OCI-LY7 (cell line): ENCODE measurements at regions not wholly inside any gene's neighbourhood (a gene's known extent, or its start where the extent isn't known, plus 50 kb on each side); places are given as distances from the start of the nearest gene placed in this dataset.
"Not testable (repeated sequence)": the region's sequence is repeated elsewhere in the genome, so short reads cannot be mapped to it uniquely, and the experiment has no call there.

Experiments used
- EZH2phosphoT487 ChIP-seq: fragments of 200-600 bp; sonication (generic); IDR thresholded peaks from 2 replicates; pipeline ENCODE4 v1.6.1; 2018; ENCODE audit warnings: low read depth, borderline replicate concordance, mild to moderate bottlenecking, mixed run types, antibody characterized with exemption, low read length, moderate library complexity, mixed read lengths
- TF ChIP-seq, protein P1 (sequence below): fragments of 200-600 bp; sonication (generic); conservative IDR thresholded peaks from 2 replicates; pipeline ENCODE4 v1.5.1; 2014; ENCODE audit warnings: mild to moderate bottlenecking, antibody characterized with exemption, low read length, moderate library complexity, mixed read lengths

GRCh38 chr20:30912661-30913026 lies 344.8 kb upstream of the DEFB115 start:
- TF ChIP-seq, protein P1, sequence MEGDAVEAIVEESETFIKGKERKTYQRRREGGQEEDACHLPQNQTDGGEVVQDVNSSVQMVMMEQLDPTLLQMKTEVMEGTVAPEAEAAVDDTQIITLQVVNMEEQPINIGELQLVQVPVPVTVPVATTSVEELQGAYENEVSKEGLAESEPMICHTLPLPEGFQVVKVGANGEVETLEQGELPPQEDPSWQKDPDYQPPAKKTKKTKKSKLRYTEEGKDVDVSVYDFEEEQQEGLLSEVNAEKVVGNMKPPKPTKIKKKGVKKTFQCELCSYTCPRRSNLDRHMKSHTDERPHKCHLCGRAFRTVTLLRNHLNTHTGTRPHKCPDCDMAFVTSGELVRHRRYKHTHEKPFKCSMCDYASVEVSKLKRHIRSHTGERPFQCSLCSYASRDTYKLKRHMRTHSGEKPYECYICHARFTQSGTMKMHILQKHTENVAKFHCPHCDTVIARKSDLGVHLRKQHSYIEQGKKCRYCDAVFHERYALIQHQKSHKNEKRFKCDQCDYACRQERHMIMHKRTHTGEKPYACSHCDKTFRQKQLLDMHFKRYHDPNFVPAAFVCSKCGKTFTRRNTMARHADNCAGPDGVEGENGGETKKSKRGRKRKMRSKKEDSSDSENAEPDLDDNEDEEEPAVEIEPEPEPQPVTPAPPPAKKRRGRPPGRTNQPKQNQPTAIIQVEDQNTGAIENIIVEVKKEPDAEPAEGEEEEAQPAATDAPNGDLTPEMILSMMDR: not testable (repeated sequence)
- TF ChIP-seq EZH2phosphoT487: not testable (repeated sequence)
